PC-9 (cell line): ENCODE measurements at regions not wholly inside any gene's neighbourhood (a gene's known extent, or its start where the extent isn't known, plus 50 kb on each side); places are given as distances from the start of the nearest gene placed in this dataset.

Experiments used
- EZH2 ChIP-seq: fragments of 200-600 bp; sonication (generic); IDR thresholded peaks from 2 replicates; pipeline ENCODE4 v1.8.0; 2017; ENCODE audit warnings: antibody characterized with exemption, low read depth
- TF ChIP-seq, protein P1 (sequence below): fragments of 200-600 bp; sonication (generic); conservative IDR thresholded peaks from 2 replicates; pipeline ENCODE4 v1.6.1; 2017; ENCODE audit warnings: mixed run types, antibody characterized with exemption, mild to moderate bottlenecking, moderate library complexity

GRCh38 chr14:101293605-101294004, 267.7 kb upstream of the DIO3 start:
- TF ChIP-seq, protein P1, sequence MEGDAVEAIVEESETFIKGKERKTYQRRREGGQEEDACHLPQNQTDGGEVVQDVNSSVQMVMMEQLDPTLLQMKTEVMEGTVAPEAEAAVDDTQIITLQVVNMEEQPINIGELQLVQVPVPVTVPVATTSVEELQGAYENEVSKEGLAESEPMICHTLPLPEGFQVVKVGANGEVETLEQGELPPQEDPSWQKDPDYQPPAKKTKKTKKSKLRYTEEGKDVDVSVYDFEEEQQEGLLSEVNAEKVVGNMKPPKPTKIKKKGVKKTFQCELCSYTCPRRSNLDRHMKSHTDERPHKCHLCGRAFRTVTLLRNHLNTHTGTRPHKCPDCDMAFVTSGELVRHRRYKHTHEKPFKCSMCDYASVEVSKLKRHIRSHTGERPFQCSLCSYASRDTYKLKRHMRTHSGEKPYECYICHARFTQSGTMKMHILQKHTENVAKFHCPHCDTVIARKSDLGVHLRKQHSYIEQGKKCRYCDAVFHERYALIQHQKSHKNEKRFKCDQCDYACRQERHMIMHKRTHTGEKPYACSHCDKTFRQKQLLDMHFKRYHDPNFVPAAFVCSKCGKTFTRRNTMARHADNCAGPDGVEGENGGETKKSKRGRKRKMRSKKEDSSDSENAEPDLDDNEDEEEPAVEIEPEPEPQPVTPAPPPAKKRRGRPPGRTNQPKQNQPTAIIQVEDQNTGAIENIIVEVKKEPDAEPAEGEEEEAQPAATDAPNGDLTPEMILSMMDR, result no peak
- no peak for TF ChIP-seq EZH2
